Tibial nerve (tissue), 4 donors: ENCODE measurements at regions not wholly inside any gene's neighbourhood (a gene's known extent, or its start where the extent isn't known, plus 50 kb on each side); places are given as distances from the start of the nearest gene placed in this dataset.

Experiments used
- CTCF ChIP-seq, 5 experiments: fragments of 200-600 bp in 3 of 5; fragments of 450-650 bp in 2 of 5; sonication (generic) in 3 of 5; IDR thresholded peaks; one replicate each; pipeline ENCODE4 v1.5.1; 2016 to 2019; ENCODE audit warnings: antibody characterized with exemption in 5 of 5, mild to moderate bottlenecking in 3 of 5, moderate library complexity in 2 of 5
- EP300 ChIP-seq, 2 donors: sonication (generic); formaldehyde crosslinking; IDR thresholded peaks; one replicate each; pipeline ENCODE4 v1.6.1; 2017; ENCODE audit warnings: antibody characterized with exemption in 2 of 2, mild to moderate bottlenecking in 1 of 2
- POLR2A ChIP-seq, 2 donors: fragments of 450-650 bp; IDR thresholded peaks; one replicate each; pipeline ENCODE4 v1.6.1; 2017; ENCODE audit warnings: antibody characterized with exemption in 2 of 2, mild to moderate bottlenecking in 2 of 2, moderate library complexity in 2 of 2

- TF ChIP-seq CTCF (IDR thresholded peaks at IDR 0.05) (no peak), POLR2A (IDR thresholded peaks at IDR 0.05) (no peak), EP300 (IDR thresholded peaks at IDR 0.05) (no peak)
These were observed 57.0 kb upstream of the GIMD1 start for GRCh38 chr4:106425576-106425975.
